Astrocyte of the cerebellum (primary cell): ENCODE measurements at regions not wholly inside any gene's neighbourhood (a gene's known extent, or its start where the extent isn't known, plus 50 kb on each side); places are given as distances from the start of the nearest gene placed in this dataset.

ENCODE experiments used
- DNase-seq: peaks from one replicate; pipeline ENCODE4 v3.0.0-alpha.2; 2011; ENCODE audit warnings: low read depth
- H3K4me3 ChIP-seq: 2 replicates; pipeline ENCODE4 v1.5.1; 2011; ENCODE audit warnings: mild to moderate bottlenecking, low read depth, low read length, moderate library complexity
- in situ Hi-C: cut with HindIII; loops from 2 replicates; pipeline ENCODE4 v1.10.0; 2017; ENCODE audit warnings: low sequenced_read_pairs
- TF ChIP-seq, protein P1 (sequence below): IDR thresholded peaks from 2 replicates; pipeline ENCODE4 v1.5.1; 2012; ENCODE audit warnings: low read length, low read depth, moderate library complexity, mild to moderate bottlenecking; ENCODE audit errors: missing control alignments

DNA sequence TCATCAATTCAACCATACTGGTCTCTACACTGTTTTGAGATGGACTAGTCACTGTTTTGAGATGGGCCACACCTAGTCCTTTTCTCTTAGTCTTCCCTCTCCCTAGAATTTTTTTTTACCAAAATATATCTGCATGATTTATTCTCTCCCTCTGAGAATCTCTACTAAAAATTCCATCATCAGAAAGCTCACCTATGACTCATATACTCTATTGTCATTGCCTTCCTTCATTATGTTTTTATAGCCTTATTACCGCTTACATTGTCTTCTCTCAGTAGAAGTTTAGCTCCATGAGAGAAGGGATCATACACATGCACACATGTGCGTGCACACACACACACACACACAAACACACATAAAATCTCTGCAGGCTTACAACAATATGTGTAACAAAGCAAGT, 303.6 kb downstream of the PCDH10 start:
- no peak overlapping the region for H3K4me3 ChIP-seq
- no peak for DNase-seq
- in situ Hi-C loops: no loop called here
- TF ChIP-seq, protein P1, sequence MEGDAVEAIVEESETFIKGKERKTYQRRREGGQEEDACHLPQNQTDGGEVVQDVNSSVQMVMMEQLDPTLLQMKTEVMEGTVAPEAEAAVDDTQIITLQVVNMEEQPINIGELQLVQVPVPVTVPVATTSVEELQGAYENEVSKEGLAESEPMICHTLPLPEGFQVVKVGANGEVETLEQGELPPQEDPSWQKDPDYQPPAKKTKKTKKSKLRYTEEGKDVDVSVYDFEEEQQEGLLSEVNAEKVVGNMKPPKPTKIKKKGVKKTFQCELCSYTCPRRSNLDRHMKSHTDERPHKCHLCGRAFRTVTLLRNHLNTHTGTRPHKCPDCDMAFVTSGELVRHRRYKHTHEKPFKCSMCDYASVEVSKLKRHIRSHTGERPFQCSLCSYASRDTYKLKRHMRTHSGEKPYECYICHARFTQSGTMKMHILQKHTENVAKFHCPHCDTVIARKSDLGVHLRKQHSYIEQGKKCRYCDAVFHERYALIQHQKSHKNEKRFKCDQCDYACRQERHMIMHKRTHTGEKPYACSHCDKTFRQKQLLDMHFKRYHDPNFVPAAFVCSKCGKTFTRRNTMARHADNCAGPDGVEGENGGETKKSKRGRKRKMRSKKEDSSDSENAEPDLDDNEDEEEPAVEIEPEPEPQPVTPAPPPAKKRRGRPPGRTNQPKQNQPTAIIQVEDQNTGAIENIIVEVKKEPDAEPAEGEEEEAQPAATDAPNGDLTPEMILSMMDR: no peak

DNA sequence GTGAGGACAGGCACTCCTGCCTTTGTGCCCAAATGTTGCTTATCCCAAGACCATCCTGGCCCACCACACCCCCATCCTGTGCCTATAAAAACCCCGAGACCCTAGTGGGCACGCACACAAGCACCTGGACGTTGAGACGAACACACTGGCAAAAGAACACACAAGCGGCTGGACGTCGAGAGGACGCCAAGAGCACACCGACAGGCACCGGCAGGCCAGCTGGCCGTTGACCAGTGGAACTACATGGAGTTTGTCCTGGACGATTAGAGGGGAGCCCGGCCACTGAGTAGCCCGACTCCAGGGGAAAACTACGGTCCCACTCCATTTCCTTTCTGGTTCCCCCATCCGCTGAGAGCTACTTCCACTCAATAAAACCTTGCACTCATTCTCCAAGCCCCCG, 301.7 kb downstream of the PCDH10 start:
- in situ Hi-C loops: no loop called here
- H3K4me3 ChIP-seq: no peak overlapping the region
- no peak for DNase-seq
- TF ChIP-seq, protein P1: no peak

- no peak for DNase-seq
- in situ Hi-C loops: no loop called here
- TF ChIP-seq, protein P1: no peak
- no peak overlapping the region for H3K4me3 ChIP-seq
Measured at GRCh38 chr4:133440404-133440803, 291.3 kb downstream of the PCDH10 start.

DNA sequence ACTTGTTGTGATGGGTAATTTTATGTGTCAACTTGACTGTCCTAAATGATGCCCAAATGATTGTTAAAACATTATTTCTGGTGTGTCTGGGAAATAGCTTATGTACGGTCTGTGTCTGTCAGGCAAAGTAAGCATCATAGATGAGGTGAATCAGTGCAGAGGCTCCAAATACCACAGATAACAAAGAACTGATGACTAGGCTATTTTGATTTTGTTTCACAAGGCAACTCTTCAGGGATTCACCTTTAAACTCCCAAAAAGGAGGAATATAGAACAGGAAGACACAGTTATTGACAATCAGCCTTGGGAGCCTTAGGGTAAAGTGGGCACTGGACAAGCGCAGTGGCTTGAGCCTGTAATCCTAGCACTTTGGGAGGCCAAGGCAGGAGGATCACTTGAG, 290.7 kb downstream of the PCDH10 start:
- no peak overlapping the region for H3K4me3 ChIP-seq
- TF ChIP-seq, protein P1: no peak
- DNase-seq: no peak
- in situ Hi-C loops: no loop called here

- TF ChIP-seq, protein P1: no peak
- in situ Hi-C loops: no loop called here
- DNase-seq: no peak
- no peak overlapping the region for H3K4me3 ChIP-seq
Measured at GRCh38 chr4:133424605-133425004, 275.5 kb downstream of the PCDH10 start.

DNA sequence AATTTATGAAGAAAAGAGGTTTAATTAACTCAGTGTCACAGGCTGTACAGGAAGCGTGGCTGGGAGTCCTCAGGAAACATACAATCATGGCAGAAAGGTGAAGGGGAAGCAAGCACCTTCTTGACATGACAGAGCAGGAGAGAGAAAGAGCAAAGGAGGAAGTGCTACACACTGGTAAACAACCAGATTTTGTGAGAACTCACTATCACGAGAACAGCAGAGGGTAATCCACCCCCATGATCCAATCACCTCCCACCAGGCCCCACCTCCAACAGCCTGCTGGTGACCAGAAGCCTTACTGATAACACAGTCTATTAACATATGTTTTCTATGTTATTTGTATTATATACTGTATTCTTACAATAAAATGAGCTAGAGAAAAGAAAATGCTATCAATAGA, 254.8 kb downstream of the PCDH10 start:
- TF ChIP-seq, protein P1: no peak
- no peak overlapping the region for H3K4me3 ChIP-seq
- no peak for DNase-seq
- in situ Hi-C loops: no loop called here

- peak; percentile 1 for DNase-seq
- in situ Hi-C loops: no loop called here
- H3K4me3 ChIP-seq: no peak overlapping the region
- TF ChIP-seq, protein P1: no peak
Measured at GRCh38 chr4:133402616-133403015, 253.5 kb downstream of the PCDH10 start.
